ENCODE measurements at regions not wholly inside any gene's neighbourhood (a gene's known extent, or its start where the extent isn't known, plus 50 kb on each side); places are given as distances from the start of the nearest gene placed in this dataset.

- TF ChIP-seq CTCF (IDR thresholded peaks at IDR 0.05), result no peak
- no peak for TF ChIP-seq POLR2AphosphoS5 (IDR thresholded peaks at IDR 0.05; ENCODE audit: low read depth, low read length)
- no peak for TF ChIP-seq REST (IDR thresholded peaks at IDR 0.05; ENCODE audit: insufficient read depth in 1 of 2, low read depth in 2 of 2, low read length in 1 of 2)
Measured at GRCh38 chr5:37951946-37952721, 112.3 kb upstream of the GDNF start.
